Keratinocyte (primary cell): ENCODE measurements at regions not wholly inside any gene's neighbourhood (a gene's known extent, or its start where the extent isn't known, plus 50 kb on each side); places are given as distances from the start of the nearest gene placed in this dataset.

ENCODE experiments used
- DNase-seq: peaks from one replicate; pipeline ENCODE4 v3.0.0-alpha.2; 2011; ENCODE audit warnings: low read depth, missing footprints, low spot score
- FAIRE-seq: peaks from 2 replicates; lab custom pipeline; 2011; peaks lifted over from hg19 to GRCh38; lab: Jason Lieb, UNC
- H2AFZ ChIP-seq: 2 replicates; pipeline ENCODE4 v1.6.0; 2012; ENCODE audit warnings: low read length, control low read depth, inconsistent platforms; ENCODE audit not compliant: control insufficient read depth
- H3K27ac ChIP-seq: 2 replicates; pipeline ENCODE4 v1.5.1; 2011; ENCODE audit warnings: low read length; ENCODE audit not compliant: control insufficient read depth, insufficient read depth
- H3K27me3 ChIP-seq: 3 replicates; pipeline ENCODE4 v1.6.0; 2011; ENCODE audit warnings: low read length; ENCODE audit not compliant: control insufficient read depth, insufficient read depth; ENCODE audit errors: extremely low read depth
- H3K36me3 ChIP-seq, 2 experiments: 2 replicates in 1 of 2; 3 replicates in 1 of 2; pipeline ENCODE4 v1.5.1; 2011; ENCODE audit warnings: low read length in 2 of 2, mild to moderate bottlenecking in 1 of 2; ENCODE audit not compliant: control insufficient read depth in 2 of 2, insufficient read depth in 2 of 2; ENCODE audit errors: extremely low read depth in 1 of 2
- H3K4me1 ChIP-seq: 3 replicates; pipeline ENCODE4 v1.5.1; 2011; ENCODE audit warnings: low read length; ENCODE audit not compliant: control insufficient read depth, insufficient read depth; ENCODE audit errors: extremely low read depth
- H3K4me2 ChIP-seq: 3 replicates; pipeline ENCODE4 v1.6.0; 2011; ENCODE audit warnings: low read depth, low read length; ENCODE audit not compliant: control insufficient read depth, insufficient read depth; ENCODE audit errors: extremely low read depth
- H3K4me3 ChIP-seq, 3 experiments: fragments of 200-600 bp in 1 of 3; sonication (generic) in 1 of 3; 2 replicates in 2 of 3; 3 replicates in 1 of 3; pipeline ENCODE4 v1.5.1; 2011 to 2016; ENCODE audit warnings: low read length in 3 of 3, mild to moderate bottlenecking in 3 of 3, control low read depth in 2 of 3, inconsistent platforms in 1 of 3, low read depth in 1 of 3, mixed read lengths in 1 of 3, mixed run types in 1 of 3, moderate library complexity in 1 of 3; ENCODE audit not compliant: control insufficient read depth in 2 of 3, insufficient read depth in 2 of 3; ENCODE audit errors: extremely low read depth in 1 of 3
- H3K79me2 ChIP-seq: 2 replicates; pipeline ENCODE4 v1.6.0; 2012; ENCODE audit warnings: low read length; ENCODE audit not compliant: control insufficient read depth, insufficient read depth
- H3K9ac ChIP-seq: 3 replicates; pipeline ENCODE4 v1.6.0; 2011; ENCODE audit warnings: low read length; ENCODE audit not compliant: control insufficient read depth, insufficient read depth; ENCODE audit errors: extremely low read depth
- H3K9me1 ChIP-seq: 3 replicates; pipeline ENCODE4 v1.6.0; 2011; ENCODE audit warnings: low read length; ENCODE audit not compliant: control insufficient read depth, insufficient read depth; ENCODE audit errors: extremely low read depth
- H3K9me3 ChIP-seq: 2 replicates; pipeline ENCODE4 v1.5.1; 2012; ENCODE audit warnings: low read depth, low read length; ENCODE audit not compliant: control insufficient read depth
- H4K20me1 ChIP-seq: 3 replicates; pipeline ENCODE4 v1.6.0; 2011; ENCODE audit warnings: low read length; ENCODE audit not compliant: control insufficient read depth, insufficient read depth; ENCODE audit errors: extremely low read depth
- EZH2 ChIP-seq: IDR thresholded peaks from one replicate; pipeline ENCODE4 v1.6.1; 2012; ENCODE audit warnings: inconsistent platforms, mild to moderate bottlenecking, low read length, moderate library complexity
- dilution Hi-C: fragments of 300-500 bp; cut with MboI; formaldehyde crosslinking; loops from one replicate; pipeline ENCODE4 v1.7.0; 2020; ENCODE audit warnings: low sequenced_read_pairs; ENCODE audit not compliant: extremely low pct_ligation_motif_present
- TF ChIP-seq, protein P1 (sequence below), 3 experiments: IDR thresholded peaks in 1 of 3; conservative IDR thresholded peaks in 1 of 3; optimal IDR thresholded peaks in 1 of 3; 2 replicates in 2 of 3; 3 replicates in 1 of 3; pipeline versions ENCODE3 to v1.5.1; 2011; ENCODE audit warnings: low read length in 3 of 3, mild to moderate bottlenecking in 3 of 3, moderate library complexity in 2 of 3, control low read depth in 1 of 3, inconsistent platforms in 1 of 3; ENCODE audit not compliant: insufficient read depth in 2 of 3; ENCODE audit errors: extremely low read depth in 1 of 3

DNA sequence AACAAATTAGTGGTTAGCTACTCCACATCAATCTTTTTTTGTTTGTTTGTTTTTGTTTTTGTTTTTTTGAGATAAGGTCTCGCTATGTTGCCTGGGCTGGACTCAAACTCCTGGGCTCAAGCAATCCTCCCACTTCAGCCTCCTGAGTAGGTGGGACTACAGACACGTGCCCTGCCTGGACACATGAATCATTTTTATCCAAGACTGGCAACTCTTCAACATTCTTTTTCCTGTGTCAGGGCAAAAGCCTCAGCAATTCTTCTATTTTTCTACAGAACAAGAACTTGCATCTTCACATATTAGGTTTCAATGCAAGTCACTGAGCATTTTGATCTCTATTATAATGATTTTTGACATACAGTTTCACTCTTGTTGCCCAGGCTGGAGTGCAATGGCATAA is 76.8 kb upstream of the LRCH1 start:
- FAIRE-seq (no peak), DNase-seq (no peak)
- no peaks in the 10 kb centered on the region for H4K20me1 ChIP-seq
- TF ChIP-seq, protein P1, sequence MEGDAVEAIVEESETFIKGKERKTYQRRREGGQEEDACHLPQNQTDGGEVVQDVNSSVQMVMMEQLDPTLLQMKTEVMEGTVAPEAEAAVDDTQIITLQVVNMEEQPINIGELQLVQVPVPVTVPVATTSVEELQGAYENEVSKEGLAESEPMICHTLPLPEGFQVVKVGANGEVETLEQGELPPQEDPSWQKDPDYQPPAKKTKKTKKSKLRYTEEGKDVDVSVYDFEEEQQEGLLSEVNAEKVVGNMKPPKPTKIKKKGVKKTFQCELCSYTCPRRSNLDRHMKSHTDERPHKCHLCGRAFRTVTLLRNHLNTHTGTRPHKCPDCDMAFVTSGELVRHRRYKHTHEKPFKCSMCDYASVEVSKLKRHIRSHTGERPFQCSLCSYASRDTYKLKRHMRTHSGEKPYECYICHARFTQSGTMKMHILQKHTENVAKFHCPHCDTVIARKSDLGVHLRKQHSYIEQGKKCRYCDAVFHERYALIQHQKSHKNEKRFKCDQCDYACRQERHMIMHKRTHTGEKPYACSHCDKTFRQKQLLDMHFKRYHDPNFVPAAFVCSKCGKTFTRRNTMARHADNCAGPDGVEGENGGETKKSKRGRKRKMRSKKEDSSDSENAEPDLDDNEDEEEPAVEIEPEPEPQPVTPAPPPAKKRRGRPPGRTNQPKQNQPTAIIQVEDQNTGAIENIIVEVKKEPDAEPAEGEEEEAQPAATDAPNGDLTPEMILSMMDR (optimal IDR thresholded peaks at IDR 0.05 in 1 of 3, IDR thresholded peaks at IDR 0.05 in 1 of 3, conservative IDR thresholded peaks at IDR 0.05 in 1 of 3; ENCODE audit: extremely low read depth in 1 of 3, insufficient read depth in 2 of 3, low read length in 3 of 3): no peak
- no peak for TF ChIP-seq EZH2
- no peaks in the 10 kb centered on the region for H3K9me3 ChIP-seq
- no peak overlapping the region for H3K9ac ChIP-seq
- dilution Hi-C loops: no loop called here
- H3K4me2 ChIP-seq: no peak overlapping the region
- no peaks in the 10 kb centered on the region for H3K36me3 ChIP-seq
- H3K9me1 ChIP-seq: no peaks in the 10 kb centered on the region
- H3K4me3 ChIP-seq: no peak overlapping the region
- H2AFZ ChIP-seq: no peak overlapping the region
- no peaks in the 10 kb centered on the region for H3K27me3 ChIP-seq
- H3K4me1 ChIP-seq: no peaks in the 10 kb centered on the region
- H3K27ac ChIP-seq: no peak overlapping the region
- H3K79me2 ChIP-seq: no peaks in the 10 kb centered on the region

DNA sequence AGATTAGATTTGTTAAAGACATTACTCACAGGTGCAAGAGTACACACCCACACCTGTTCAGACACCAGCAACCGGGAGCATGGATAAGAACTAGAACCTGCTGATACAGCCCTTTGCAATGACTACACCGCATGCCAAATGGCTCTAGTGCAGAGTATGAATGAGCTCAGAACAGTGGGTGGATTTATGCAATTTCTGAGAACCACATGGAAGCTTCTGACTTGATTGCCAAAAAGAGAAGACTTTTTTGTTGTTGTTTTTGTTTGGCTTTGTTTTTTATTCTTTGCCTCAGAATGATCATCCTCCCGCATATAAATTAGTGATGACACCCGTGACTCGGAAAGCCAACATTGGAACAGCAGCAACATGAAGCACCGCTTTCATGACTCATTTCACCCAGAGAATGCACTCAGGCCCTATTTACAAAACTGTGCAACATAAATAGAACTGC is 77.4 kb upstream of the LRCH1 start:
- TF ChIP-seq, protein P1 (optimal IDR thresholded peaks at IDR 0.05 in 1 of 3, IDR thresholded peaks at IDR 0.05 in 1 of 3, conservative IDR thresholded peaks at IDR 0.05 in 1 of 3; ENCODE audit: extremely low read depth in 1 of 3, insufficient read depth in 2 of 3, low read length in 3 of 3): no peak
- TF ChIP-seq EZH2: no peak
- H4K20me1 ChIP-seq: no peaks in the 10 kb centered on the region
- H3K4me1 ChIP-seq: no peaks in the 10 kb centered on the region
- no peak overlapping the region for H2AFZ ChIP-seq
- H3K27me3 ChIP-seq: no peaks in the 10 kb centered on the region
- no peak overlapping the region for H3K4me2 ChIP-seq
- no peak overlapping the region for H3K4me3 ChIP-seq
- no peak for FAIRE-seq
- DNase-seq: no peak
- H3K79me2 ChIP-seq: no peaks in the 10 kb centered on the region
- H3K27ac ChIP-seq: no peak overlapping the region
- no peaks in the 10 kb centered on the region for H3K36me3 ChIP-seq
- dilution Hi-C loops: no loop called here
- H3K9me3 ChIP-seq: no peaks in the 10 kb centered on the region
- no peak overlapping the region for H3K9ac ChIP-seq
- no peaks in the 10 kb centered on the region for H3K9me1 ChIP-seq
